ENCODE measurements at regions not wholly inside any gene's neighbourhood (a gene's known extent, or its start where the extent isn't known, plus 50 kb on each side); places are given as distances from the start of the nearest gene placed in this dataset.

DNA sequence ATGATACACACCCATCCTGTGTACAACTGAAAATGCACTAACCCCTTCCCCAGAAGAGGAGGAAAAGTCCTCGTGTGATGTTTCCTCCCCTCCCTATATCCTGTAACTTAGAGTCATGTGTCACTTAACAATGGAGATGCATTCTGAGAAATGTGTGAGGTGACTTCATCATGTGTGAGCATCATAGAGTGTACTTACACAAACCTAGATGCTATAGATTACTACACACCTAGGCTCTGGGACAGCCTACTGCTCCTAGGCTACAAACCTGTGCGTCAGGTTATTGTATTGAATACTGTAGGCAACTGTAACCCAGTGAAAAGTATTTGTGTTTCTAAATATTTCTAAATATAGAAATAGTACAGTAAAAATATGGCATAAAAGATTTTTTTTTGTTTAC is 98.6 kb upstream of the FAM180A start:
- TF ChIP-seq, protein P1, sequence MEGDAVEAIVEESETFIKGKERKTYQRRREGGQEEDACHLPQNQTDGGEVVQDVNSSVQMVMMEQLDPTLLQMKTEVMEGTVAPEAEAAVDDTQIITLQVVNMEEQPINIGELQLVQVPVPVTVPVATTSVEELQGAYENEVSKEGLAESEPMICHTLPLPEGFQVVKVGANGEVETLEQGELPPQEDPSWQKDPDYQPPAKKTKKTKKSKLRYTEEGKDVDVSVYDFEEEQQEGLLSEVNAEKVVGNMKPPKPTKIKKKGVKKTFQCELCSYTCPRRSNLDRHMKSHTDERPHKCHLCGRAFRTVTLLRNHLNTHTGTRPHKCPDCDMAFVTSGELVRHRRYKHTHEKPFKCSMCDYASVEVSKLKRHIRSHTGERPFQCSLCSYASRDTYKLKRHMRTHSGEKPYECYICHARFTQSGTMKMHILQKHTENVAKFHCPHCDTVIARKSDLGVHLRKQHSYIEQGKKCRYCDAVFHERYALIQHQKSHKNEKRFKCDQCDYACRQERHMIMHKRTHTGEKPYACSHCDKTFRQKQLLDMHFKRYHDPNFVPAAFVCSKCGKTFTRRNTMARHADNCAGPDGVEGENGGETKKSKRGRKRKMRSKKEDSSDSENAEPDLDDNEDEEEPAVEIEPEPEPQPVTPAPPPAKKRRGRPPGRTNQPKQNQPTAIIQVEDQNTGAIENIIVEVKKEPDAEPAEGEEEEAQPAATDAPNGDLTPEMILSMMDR (IDR thresholded peaks at IDR 0.05) = no peak
- no peak for TF ChIP-seq POLR2A (IDR thresholded peaks at IDR 0.05)
